B cell (primary cell): ENCODE measurements at regions not wholly inside any gene's neighbourhood (a gene's known extent, or its start where the extent isn't known, plus 50 kb on each side); places are given as distances from the start of the nearest gene placed in this dataset.

ENCODE experiments used
- CTCF ChIP-seq: fragments of 200-600 bp; IDR thresholded peaks from one replicate; pipeline ENCODE4 v1.8.0; 2022; ENCODE audit warnings: antibody characterized with exemption, mild to moderate bottlenecking
- EZH2 ChIP-seq: IDR thresholded peaks from 2 replicates; pipeline ENCODE4 v1.6.1; 2012; ENCODE audit warnings: borderline replicate concordance, low read depth, mild to moderate bottlenecking, moderate library complexity, low read length; ENCODE audit not compliant: insufficient read depth, poor library complexity, severe bottlenecking

- TF ChIP-seq CTCF, result no peak
- no peak for TF ChIP-seq EZH2
Measured at GRCh38 chr10:28777911-28778310, 100.6 kb downstream of the BAMBI start.
